Muscle of leg (tissue), 3 donors: ENCODE measurements at regions not wholly inside any gene's neighbourhood (a gene's known extent, or its start where the extent isn't known, plus 50 kb on each side); places are given as distances from the start of the nearest gene placed in this dataset.
A peak's percentile ranks its signal among the peaks of the same experiment; 100 is the strongest.

Experiments
- DNase-seq: peaks from one replicate; pipeline ENCODE4 v3.0.0; 2013
- H3K27ac ChIP-seq: one replicate; pipeline ENCODE4 v1.5.1; 2013; ENCODE audit warnings: mild to moderate bottlenecking, low read length, control low read depth
- H3K27me3 ChIP-seq: one replicate; pipeline ENCODE4 v1.6.1; 2013; ENCODE audit warnings: low read length; ENCODE audit not compliant: control insufficient read depth, insufficient read depth
- H3K36me3 ChIP-seq: one replicate; pipeline ENCODE4 v1.6.1; 2013; ENCODE audit warnings: low read length; ENCODE audit not compliant: control insufficient read depth, insufficient read depth
- H3K4me1 ChIP-seq: one replicate; pipeline ENCODE4 v1.6.1; 2013; ENCODE audit warnings: low read length; ENCODE audit not compliant: control insufficient read depth, insufficient read depth
- H3K4me3 ChIP-seq: one replicate; pipeline ENCODE4 v1.5.1; 2013; ENCODE audit warnings: low read length, control low read depth
- H3K9me3 ChIP-seq: replicated peaks from 2 replicates; pipeline ENCODE4 v1.6.1; 2013; ENCODE audit warnings: low read depth, low read length; ENCODE audit not compliant: control insufficient read depth
- WGBS: methylation state at CpG from one replicate; pipeline ENCODE4 v1.1.5; 2013; ENCODE audit warnings: missing lambda C conversion rate; ENCODE audit not compliant: insufficient coverage; 5-methylcytosine and 5-hydroxymethylcytosine counted together

DNA sequence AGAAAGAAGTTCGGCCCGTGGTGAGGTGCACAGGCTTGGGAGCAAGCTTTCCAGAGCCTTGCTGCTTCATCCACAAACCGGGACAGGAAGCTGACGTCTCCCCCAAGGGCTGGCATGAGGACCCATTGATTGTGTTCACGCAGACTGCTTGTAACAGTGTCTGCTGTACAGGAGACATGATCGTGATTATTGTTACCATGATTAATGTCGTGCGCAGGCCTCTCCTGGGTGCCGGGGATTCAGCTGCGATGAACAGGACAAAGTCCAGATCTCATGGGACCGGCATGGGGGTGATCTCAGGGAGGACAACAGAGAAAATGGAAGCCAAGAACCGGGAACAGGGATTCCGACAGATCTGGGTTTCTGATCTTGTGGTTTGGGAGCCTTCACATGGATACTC is 219.9 kb downstream of the BRD1 start:
- WGBS = 77% methylated on average over 13 of the region's 13 CpGs
- DNase-seq = no peak
- Histone ChIP-seq H3K9me3 (peaks cover 3% of the 10 kb centered on the region), H3K4me3 (no peak overlapping the region), H3K27me3 (no peaks in the 10 kb centered on the region), H3K36me3 (no peaks in the 10 kb centered on the region), H3K4me1 (no peaks in the 10 kb centered on the region), H3K27ac (no peak overlapping the region)

DNA sequence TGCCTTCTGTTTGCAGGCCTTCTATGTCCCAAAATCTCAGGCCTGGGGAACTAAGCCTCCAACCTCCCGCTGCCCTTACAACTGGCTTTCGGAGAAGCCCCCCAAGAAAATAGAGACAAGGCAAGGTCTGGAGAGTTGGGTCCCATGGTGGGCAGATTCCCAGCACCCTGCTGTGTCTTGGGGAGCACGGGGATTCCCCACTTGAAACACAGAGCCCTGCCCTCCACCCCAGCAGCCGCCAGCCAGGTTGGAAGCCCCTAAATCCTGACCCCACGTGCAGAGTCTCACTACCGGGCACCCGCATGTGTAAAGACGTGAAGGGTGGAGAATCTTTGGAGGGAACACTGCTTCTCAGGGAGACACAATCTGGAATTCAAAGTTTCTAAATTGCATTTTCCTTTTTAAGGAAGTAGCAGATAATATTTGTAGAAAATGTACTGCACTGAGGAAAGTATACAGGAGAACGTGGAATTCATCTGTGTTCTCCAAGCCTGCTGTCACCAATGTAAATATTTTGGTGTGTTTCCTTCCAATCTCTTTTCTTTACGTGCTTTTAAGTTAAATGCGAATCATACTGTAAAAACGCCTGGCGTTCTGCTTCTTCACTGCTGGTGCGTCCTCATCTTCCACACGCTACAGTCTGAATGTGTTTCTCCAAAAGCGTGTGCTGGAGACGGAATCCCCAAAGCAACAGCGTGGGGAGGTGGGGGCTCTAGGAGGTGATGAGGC is 220.9 kb downstream of the BRD1 start:
- no peaks in the 10 kb centered on the region for H3K36me3 ChIP-seq
- no peaks in the 10 kb centered on the region for H3K4me1 ChIP-seq
- H3K9me3 ChIP-seq = peaks cover 3% of the 10 kb centered on the region
- 91% methylated on average over 7 of the region's 18 CpGs for WGBS
- H3K27me3 ChIP-seq = no peaks in the 10 kb centered on the region
- H3K4me3 ChIP-seq = no peak overlapping the region
- DNase-seq = no peak
- no peak overlapping the region for H3K27ac ChIP-seq

DNA sequence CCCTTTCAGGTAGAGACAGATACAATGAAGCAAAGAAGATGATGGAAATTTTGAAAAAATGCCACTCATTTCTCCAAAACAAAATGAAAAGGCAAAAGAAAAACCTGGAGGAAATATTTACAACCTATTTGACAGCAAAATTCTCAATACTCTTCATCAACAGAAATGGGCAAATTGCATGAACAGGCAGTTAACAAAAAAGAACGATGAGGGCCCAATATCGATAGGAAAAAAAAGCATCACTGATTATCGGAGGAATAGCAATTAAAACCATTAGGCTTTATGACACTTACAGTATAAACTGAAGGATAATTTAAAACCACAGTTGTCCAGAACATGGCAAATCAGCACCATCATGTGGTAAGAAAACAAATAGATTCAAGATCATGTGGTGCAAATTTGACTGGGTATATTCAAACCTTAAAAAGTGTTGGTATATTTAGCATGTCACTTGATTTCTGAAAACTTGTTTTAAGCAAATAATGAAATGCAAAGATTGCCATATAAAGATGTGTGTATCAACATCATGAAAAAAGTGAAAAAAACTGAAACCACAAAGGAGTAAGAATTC is 222.9 kb downstream of the BRD1 start:
- peaks cover 8% of the 10 kb centered on the region for H3K4me1 ChIP-seq
- WGBS = no CpG with 5 or more reads among the region's 3 CpGs
- no peaks in the 10 kb centered on the region for H3K27me3 ChIP-seq
- no peaks in the 10 kb centered on the region for H3K36me3 ChIP-seq
- no peak for DNase-seq
- H3K4me3 ChIP-seq = no peak overlapping the region
- peaks cover 3% of the 10 kb centered on the region for H3K9me3 ChIP-seq
- H3K27ac ChIP-seq = no peak overlapping the region

DNA sequence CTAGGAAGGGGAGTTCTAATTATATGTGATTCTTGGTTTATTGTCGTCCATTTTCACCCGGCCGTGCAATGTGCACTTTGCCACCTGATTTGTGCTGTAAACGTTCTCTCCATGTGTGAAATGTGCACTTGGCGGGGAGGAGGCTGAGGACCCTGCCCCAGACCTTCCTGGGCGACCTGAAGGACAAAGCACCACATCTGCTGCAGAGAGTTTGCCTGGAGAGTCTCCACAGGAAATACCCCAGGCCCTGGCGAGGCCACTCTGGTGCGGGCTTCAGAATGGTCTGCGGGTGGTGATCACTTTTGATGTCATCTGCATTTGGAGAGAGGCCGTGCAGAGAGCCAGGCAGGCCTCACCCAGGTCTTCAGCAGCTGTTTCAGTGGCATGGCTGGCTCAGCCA is 224.7 kb downstream of the BRD1 start:
- WGBS = 71% methylated on average over 8 of the region's 10 CpGs
- no peak for DNase-seq
- Histone ChIP-seq H3K27ac (no peak overlapping the region), H3K9me3 (peaks cover 3% of the 10 kb centered on the region), H3K4me1 (peaks cover 8% of the 10 kb centered on the region), H3K4me3 (no peak overlapping the region), H3K36me3 (no peaks in the 10 kb centered on the region), H3K27me3 (peaks cover 2% of the 10 kb centered on the region)

DNA sequence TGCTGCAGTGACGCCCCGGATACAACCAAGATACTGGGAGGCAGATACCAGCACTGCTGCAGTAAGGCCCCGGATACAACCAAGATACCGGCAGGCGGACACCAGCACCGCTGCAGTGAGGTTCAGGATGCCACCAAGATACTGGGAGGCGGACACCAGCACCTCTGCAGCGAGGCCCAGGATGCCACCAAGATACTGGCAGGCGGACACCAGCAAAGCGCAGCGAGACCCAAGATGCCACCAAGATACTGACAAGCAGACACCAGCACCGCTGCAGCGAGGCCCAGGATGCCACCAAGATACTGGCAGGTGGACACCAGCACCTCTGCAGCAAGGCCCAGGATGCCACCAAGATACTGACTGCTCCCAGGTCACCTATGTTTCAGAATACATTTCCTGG is 225.2 kb downstream of the BRD1 start:
- no peak overlapping the region for H3K4me3 ChIP-seq
- H3K9me3 ChIP-seq = peaks cover 3% of the 10 kb centered on the region
- 98% methylated on average over 13 of the region's 13 CpGs for WGBS
- H3K27me3 ChIP-seq = peaks cover 2% of the 10 kb centered on the region
- H3K27ac ChIP-seq = no peak overlapping the region
- H3K36me3 ChIP-seq = no peaks in the 10 kb centered on the region
- H3K4me1 ChIP-seq = peaks cover 8% of the 10 kb centered on the region
- no peak for DNase-seq

DNA sequence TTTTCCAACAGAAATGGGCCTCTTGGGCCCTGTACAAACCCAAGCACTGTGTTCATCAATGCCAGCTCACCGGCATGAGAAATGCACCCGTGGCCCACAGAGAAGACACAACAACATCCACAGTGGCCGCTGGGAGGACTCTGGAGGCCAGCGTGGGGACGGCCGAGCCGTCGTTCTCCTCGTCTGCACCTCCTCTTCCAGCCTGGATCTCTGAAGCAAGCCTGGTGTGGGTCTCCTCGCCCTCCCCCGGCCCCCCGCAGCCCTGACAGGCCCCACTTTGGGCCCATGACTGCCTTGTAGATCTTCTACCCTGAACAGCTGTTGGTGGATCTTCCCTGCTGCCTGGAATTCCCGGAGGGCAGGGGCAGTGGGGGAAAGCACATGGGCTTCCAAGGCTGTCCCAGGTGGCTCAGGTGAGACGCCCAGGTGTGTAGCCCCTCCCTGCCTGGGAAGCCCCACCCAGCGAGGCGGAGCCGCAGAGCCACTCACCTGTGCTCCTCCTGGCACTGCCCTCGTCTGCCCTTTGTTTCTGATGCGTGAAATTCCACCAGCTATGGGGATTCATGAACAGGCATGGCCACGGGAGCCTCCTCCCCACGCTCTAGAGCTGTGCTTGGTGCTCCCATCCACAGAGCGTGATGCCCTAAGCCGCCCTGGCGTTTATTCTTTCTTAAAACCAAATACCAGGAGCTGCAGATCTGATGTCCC is 225.9 kb downstream of the BRD1 start:
- peaks cover 8% of the 10 kb centered on the region for H3K4me1 ChIP-seq
- 83% methylated on average over 17 of the region's 24 CpGs for WGBS
- H3K27ac ChIP-seq = no peak overlapping the region
- no peaks in the 10 kb centered on the region for H3K36me3 ChIP-seq
- H3K9me3 ChIP-seq = peaks cover 3% of the 10 kb centered on the region
- no peak for DNase-seq
- H3K27me3 ChIP-seq = peaks cover 2% of the 10 kb centered on the region
- H3K4me3 ChIP-seq = no peak overlapping the region

DNA sequence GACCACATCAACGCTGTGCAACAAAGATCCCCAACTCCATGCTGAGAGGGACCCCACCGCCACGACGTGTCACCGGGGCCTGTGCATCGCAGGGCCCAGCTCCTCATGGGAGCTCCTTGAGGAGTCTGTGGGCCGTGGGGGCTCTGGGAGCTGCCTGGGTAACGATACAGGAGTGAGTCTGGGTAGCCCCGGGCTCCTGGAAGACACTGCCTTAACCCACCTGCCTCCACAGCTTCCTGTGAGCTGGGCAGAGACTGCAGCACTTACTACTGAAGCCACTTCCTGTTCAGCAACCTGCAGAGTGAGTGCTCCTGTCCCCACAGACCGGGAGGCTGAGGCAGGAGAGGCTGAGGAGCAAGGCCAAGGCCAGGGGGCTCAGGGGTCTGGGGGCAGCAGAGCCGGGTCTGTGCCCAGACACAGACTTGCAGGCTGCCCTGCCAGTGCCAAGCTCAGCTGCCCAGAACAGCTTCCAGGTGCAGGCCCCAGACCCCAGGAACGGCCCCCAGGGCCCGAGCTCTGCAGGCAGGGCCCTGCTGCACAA is 226.7 kb downstream of the BRD1 start:
- H3K36me3 ChIP-seq = no peaks in the 10 kb centered on the region
- 70% methylated on average over 12 of the region's 13 CpGs for WGBS
- H3K4me3 ChIP-seq = no peak overlapping the region
- peaks cover 2% of the 10 kb centered on the region for H3K27me3 ChIP-seq
- H3K9me3 ChIP-seq = peaks cover 3% of the 10 kb centered on the region
- H3K4me1 ChIP-seq = peaks cover 8% of the 10 kb centered on the region
- no peak overlapping the region for H3K27ac ChIP-seq
- DNase-seq = no peak

DNA sequence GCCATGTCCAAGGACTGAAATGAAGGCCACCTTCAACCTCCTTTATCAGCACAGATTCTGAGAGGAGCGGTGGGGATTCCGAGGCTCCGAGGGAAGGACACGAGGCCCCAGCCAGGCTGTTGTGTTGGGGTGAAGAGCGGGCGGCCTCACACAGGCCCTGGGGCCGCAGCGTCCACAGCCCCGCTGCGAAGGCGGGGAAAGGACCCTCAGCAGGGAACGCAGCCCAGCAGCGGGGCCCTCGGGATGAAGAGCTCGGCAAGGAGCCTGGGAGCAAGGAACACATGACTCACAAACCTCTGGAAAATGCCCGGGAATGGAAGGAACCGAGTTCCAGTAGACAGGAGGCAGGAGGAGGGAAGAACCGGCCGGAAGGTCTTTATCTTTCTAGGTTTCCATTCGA is 227.2 kb downstream of the BRD1 start:
- WGBS = 67% methylated on average over 19 of the region's 20 CpGs
- peak; percentile 86 for DNase-seq
- Histone ChIP-seq H3K9me3 (peaks cover 3% of the 10 kb centered on the region), H3K4me3 (no peak overlapping the region), H3K36me3 (no peaks in the 10 kb centered on the region), H3K4me1 (peaks cover 8% of the 10 kb centered on the region), H3K27ac (no peak overlapping the region), H3K27me3 (peaks cover 2% of the 10 kb centered on the region)

DNA sequence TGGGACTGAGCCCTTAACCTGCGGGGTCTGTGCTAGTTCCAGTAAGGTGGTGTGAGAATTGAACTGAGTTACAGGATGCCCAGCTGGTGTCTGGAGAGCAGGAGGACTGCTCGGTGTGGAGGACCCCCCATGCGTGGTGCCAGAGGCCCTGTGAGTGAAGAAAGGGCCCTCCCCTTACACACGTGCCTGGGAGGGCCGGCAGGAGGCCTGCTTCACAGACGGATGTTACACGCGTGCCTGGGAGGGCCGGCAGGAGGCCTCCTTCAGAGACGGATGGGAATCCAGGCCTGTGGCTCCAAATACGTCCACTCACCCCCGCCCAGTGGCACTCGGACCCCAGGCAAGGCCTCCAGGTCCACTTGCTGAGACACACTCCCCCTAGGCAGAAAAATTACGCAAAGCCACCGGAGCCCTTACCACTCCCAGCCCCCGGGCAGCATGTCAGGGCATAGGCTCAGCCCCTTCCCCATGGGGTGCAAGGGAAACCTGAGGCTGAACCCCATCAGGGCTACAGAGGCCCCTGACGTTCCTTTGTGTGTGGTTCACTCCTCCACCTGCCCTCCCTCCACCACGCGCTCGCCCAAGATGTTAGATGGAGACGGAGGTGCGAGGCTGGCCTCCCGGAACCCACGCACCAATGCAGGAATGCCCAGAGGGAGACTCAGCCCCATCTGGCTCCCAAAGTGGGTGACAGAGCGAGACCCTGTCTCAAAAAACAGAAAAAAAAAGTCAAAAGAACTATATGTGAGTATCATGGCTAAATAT is 227.8 kb downstream of the BRD1 start:
- Histone ChIP-seq H3K9me3 (peaks cover 2% of the 10 kb centered on the region), H3K36me3 (no peaks in the 10 kb centered on the region), H3K27me3 (peaks cover 2% of the 10 kb centered on the region), H3K27ac (no peak overlapping the region), H3K4me3 (no peak overlapping the region), H3K4me1 (peaks cover 8% of the 10 kb centered on the region)
- WGBS = 80% methylated on average over 21 of the region's 25 CpGs
- DNase-seq = no peak

DNA sequence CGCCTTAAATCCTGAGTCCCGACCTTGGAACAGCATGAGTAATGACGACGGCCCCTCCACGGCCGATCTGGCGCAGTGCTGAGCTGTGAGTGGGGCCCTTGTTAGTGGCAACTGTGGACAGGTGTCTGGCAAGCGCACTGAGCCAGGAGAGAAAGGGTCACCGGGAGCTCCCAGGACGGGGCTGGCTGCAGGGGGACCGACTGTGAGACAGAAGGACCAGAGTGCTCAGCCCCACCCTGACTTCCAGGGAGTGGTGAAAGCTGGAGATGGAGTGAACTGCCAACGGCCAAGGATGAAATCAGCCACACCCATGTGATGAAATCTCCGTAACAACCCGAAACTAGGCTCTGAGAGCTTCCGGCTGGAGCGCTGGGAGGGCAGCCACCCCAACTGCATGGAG is 228.6 kb downstream of the BRD1 start:
- DNase-seq = peak; percentile 17
- no peak overlapping the region for H3K27ac ChIP-seq
- H3K4me1 ChIP-seq = peaks cover 8% of the 10 kb centered on the region
- H3K9me3 ChIP-seq = no peaks in the 10 kb centered on the region
- no peaks in the 10 kb centered on the region for H3K36me3 ChIP-seq
- 67% methylated on average over 11 of the region's 16 CpGs for WGBS
- peaks cover 2% of the 10 kb centered on the region for H3K27me3 ChIP-seq
- no peak overlapping the region for H3K4me3 ChIP-seq
